Islet precursor cell (in vitro differentiated cells): ENCODE measurements at regions not wholly inside any gene's neighbourhood (a gene's known extent, or its start where the extent isn't known, plus 50 kb on each side); places are given as distances from the start of the nearest gene placed in this dataset.
A peak's percentile ranks its signal among the peaks of the same experiment; 100 is the strongest.
"Not testable (repeated sequence)": the region's sequence is repeated elsewhere in the genome, so short reads cannot be mapped to it uniquely, and the experiment has no call there.

Source experiments
- DNase-seq: peaks from one replicate; pipeline ENCODE4 v3.0.0-alpha.2; 2018

GRCh38 chr3:62926494-62926893 lies 51.3 kb upstream of the CADPS start:
- peak; percentile 68 for DNase-seq

GRCh38 chr3:62928256-62928655 lies 53.0 kb upstream of the CADPS start:
- DNase-seq = no peak

- no peak for DNase-seq
Measured at GRCh38 chr3:62929771-62930170, 54.6 kb upstream of the CADPS start.

- DNase-seq = no peak
Measured at GRCh38 chr3:62935793-62936192, 60.6 kb upstream of the CADPS start.

- no peak for DNase-seq
Measured at GRCh38 chr3:62936626-62937254, 61.5 kb upstream of the CADPS start.

- DNase-seq = no peak
Measured at GRCh38 chr3:62938583-62938982, 63.4 kb upstream of the CADPS start.

GRCh38 chr3:62939707-62940106 lies 64.5 kb upstream of the CADPS start:
- no peak for DNase-seq

GRCh38 chr3:62940771-62941563 lies 65.8 kb upstream of the CADPS start:
- no peak for DNase-seq

- no peak for DNase-seq
Measured at GRCh38 chr3:62942227-62942626, 67.0 kb upstream of the CADPS start.

GRCh38 chr3:62942764-62943163 lies 67.5 kb upstream of the CADPS start:
- DNase-seq = no peak

- DNase-seq = no peak
Measured at GRCh38 chr3:62948921-62949320, 73.7 kb upstream of the CADPS start.

- no peak for DNase-seq
Measured at GRCh38 chr3:62950210-62950609, 75.0 kb upstream of the CADPS start.

- DNase-seq = no peak
Measured at GRCh38 chr3:62951037-62951613, 75.9 kb upstream of the CADPS start.

GRCh38 chr3:62951880-62952279 lies 76.7 kb upstream of the CADPS start:
- DNase-seq = not testable (repeated sequence)

GRCh38 chr3:62954580-62954979 lies 79.4 kb upstream of the CADPS start:
- DNase-seq = no peak

- DNase-seq = no peak
Measured at GRCh38 chr3:62955126-62955525, 79.9 kb upstream of the CADPS start.

- DNase-seq = no peak
Measured at GRCh38 chr3:62956411-62956810, 81.2 kb upstream of the CADPS start.

- DNase-seq = no peak
Measured at GRCh38 chr3:62961874-62962556, 86.8 kb upstream of the CADPS start.

- no peak for DNase-seq
Measured at GRCh38 chr3:62962714-62963113, 87.5 kb upstream of the CADPS start.

- DNase-seq = no peak
Measured at GRCh38 chr3:62965311-62965710, 90.1 kb upstream of the CADPS start.

GRCh38 chr3:62968128-62968527 lies 92.9 kb upstream of the CADPS start:
- no peak for DNase-seq

- no peak for DNase-seq
Measured at GRCh38 chr3:62970648-62971047, 95.4 kb upstream of the CADPS start.

- DNase-seq = no peak
Measured at GRCh38 chr3:62975566-62975965, 100.3 kb upstream of the CADPS start.

GRCh38 chr3:62981962-62982361 lies 106.7 kb upstream of the CADPS start:
- DNase-seq = no peak
